AG04450 (cell line): ENCODE measurements at regions not wholly inside any gene's neighbourhood (a gene's known extent, or its start where the extent isn't known, plus 50 kb on each side); places are given as distances from the start of the nearest gene placed in this dataset.

Experiments used
- CTCF ChIA-PET: fragments of 300-600, 350-600 bp; formaldehyde crosslinking; extraction: SDS; loops from one replicate; lab custom pipeline; 2022; ENCODE audit warnings: antibody characterized with exemption, inconsistent platforms; lab: Charles Lee
- POLR2A ChIA-PET: fragments of 350-600 bp; formaldehyde crosslinking; extraction: SDS; loops from one replicate; lab custom pipeline; 2021; ENCODE audit warnings: antibody characterized with exemption, inconsistent platforms; lab: Yijun Ruan, JAX
- DNase-seq: peaks from one replicate; pipeline ENCODE4 v3.0.0-alpha.2; 2011; ENCODE audit warnings: low read depth, low spot score
- H3K27ac ChIP-seq: one replicate; pipeline ENCODE4 v1.5.1; 2012; ENCODE audit warnings: low read depth, low read length, control low read depth
- H3K27me3 ChIP-seq: one replicate; pipeline ENCODE4 v1.6.0; 2012; ENCODE audit warnings: low read length; ENCODE audit not compliant: control insufficient read depth, insufficient read depth
- H3K4me3 ChIP-seq: 2 replicates; pipeline ENCODE4 v1.5.1; 2011; ENCODE audit warnings: mild to moderate bottlenecking, low read depth, low read length, control low read depth
- H3K9me3 ChIP-seq: 2 replicates; pipeline ENCODE4 v1.5.1; 2012; ENCODE audit warnings: low read length; ENCODE audit not compliant: control insufficient read depth, insufficient read depth
- CTCF ChIP-seq: IDR thresholded peaks from 2 replicates; pipeline ENCODE4 v1.5.1; 2011; ENCODE audit warnings: low read depth, low read length, control low read depth, inconsistent platforms

- POLR2A ChIA-PET = no interaction called here
Measured at GRCh38 chr4:52196606-52197130, 145.6 kb downstream of the SPATA18 start.

GRCh38 chr4:52197306-52197705 lies 146.2 kb downstream of the SPATA18 start:
- no peak overlapping the region for H3K27ac ChIP-seq
- H3K4me3 ChIP-seq = no peak overlapping the region
- no peak for DNase-seq
- POLR2A ChIA-PET = no interaction called here
- CTCF ChIA-PET = no interaction called here
- H3K27me3 ChIP-seq = no peaks in the 10 kb centered on the region
- TF ChIP-seq CTCF = no peak
- no peaks in the 10 kb centered on the region for H3K9me3 ChIP-seq

More at GRCh38 chr4:52196606-52197130, 145.6 kb downstream of the SPATA18 start:
- Histone ChIP-seq H3K4me3 (no peak overlapping the region), H3K9me3 (no peaks in the 10 kb centered on the region), H3K27me3 (no peaks in the 10 kb centered on the region), H3K27ac (no peak overlapping the region)
- DNase-seq = no peak
- TF ChIP-seq CTCF = no peak
- CTCF ChIA-PET = no interaction called here

- DNase-seq = no peak
- H3K9me3 ChIP-seq = no peaks in the 10 kb centered on the region
- no peaks in the 10 kb centered on the region for H3K27me3 ChIP-seq
- TF ChIP-seq CTCF = no peak
- H3K4me3 ChIP-seq = no peak overlapping the region
- CTCF ChIA-PET = no interaction called here
- H3K27ac ChIP-seq = no peak overlapping the region
- POLR2A ChIA-PET = no interaction called here
Measured at GRCh38 chr4:52198294-52198693, 147.2 kb downstream of the SPATA18 start.

- CTCF ChIA-PET = interaction anchor here (0.6 kb wide), 1 partner anchor 337 kb away, joined by 3 read pairs; no protein-coding TSS in a partner anchor
Measured at GRCh38 chr4:52199574-52200338, 148.7 kb downstream of the SPATA18 start.

More at GRCh38 chr4:52199574-52200338, 148.7 kb downstream of the SPATA18 start:
- no peaks in the 10 kb centered on the region for H3K27me3 ChIP-seq
- POLR2A ChIA-PET = no interaction called here
- no peak overlapping the region for H3K27ac ChIP-seq
- TF ChIP-seq CTCF = no peak
- DNase-seq = no peak
- no peak overlapping the region for H3K4me3 ChIP-seq
- no peaks in the 10 kb centered on the region for H3K9me3 ChIP-seq
